ENCODE measurements at regions not wholly inside any gene's neighbourhood (a gene's known extent, or its start where the extent isn't known, plus 50 kb on each side); places are given as distances from the start of the nearest gene placed in this dataset.

GRCh38 chr16:54446639-54447038 lies 160.1 kb upstream of the IRX3 start:
- peak; percentile 32 to 72 for DNase-seq (ENCODE audit: low read depth in 2 of 2)

DNA sequence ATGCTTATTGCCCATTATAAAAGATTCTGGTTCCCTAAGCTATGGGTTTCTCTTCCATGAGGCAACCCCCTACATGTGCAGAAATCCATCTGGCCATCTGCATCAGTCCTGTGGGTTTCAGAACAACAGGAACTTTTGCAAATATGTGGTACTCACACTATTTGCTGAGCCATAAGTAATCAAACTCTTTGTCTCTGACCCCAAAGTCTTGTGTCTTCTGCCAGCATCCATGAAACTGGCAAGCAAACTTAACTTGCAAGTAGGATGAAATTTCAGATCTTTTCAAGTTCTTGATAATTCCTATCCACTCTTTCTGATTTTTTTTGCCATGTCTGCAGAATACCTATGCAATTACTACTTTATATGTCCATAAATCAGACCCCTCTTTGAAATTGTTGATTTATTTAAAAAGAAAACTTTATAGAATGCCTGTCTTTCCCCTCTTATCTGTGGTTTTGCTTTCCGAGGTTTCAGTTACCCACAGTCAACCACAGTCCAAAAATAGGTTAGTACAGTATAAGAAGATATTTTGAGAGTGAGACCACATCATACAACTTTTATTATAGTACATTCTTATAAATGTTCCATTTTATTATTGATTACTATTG lies 158.4 kb upstream of the IRX3 start:
- DNase-seq (ENCODE audit: low read depth in 2 of 2) = no peak

- DNase-seq (ENCODE audit: low read depth in 2 of 2) = no peak
Observed at GRCh38 chr16:54443839-54444238, 157.3 kb upstream of the IRX3 start.

DNA sequence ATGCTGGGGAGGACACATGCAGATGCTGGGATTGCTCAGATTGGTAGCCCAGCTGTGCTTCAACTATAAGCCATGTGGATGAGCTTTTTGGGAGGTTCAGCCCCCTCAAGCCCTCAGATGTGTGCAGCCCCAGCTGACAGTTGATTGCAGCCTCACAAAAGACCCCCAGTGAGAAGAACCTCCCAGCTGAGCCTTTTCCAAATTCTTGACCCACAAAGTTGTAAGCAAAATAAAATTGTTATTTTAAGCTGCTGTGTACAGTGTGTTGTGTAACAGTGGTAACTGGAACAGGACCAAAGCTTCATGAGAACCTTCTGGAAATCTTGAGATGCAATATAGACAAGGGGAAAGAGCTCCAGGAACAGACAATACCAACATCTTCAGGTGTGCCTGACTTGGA lies 156.8 kb upstream of the IRX3 start:
- DNase-seq (ENCODE audit: low read depth in 2 of 2) = no peak

DNA sequence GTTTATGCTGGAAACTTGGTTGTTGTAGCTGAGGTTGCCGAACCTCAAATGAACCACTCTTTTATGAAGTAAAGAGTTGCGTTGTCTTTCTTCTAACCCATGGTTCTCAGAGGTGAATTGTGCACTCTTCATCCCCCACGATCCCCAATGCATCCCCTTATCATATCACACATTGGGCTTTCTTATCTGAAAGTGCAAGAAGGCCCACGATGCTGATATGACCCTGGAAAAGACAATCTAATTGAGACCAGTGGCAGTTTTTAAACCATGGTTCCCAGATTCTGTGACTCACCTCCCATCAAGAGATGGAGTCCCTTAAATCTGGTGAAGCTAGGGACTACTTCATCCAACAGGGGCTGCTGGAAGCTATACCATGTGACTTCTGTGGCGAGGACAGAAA lies 156.3 kb upstream of the IRX3 start:
- DNase-seq (ENCODE audit: low read depth in 2 of 2) = no peak

DNA sequence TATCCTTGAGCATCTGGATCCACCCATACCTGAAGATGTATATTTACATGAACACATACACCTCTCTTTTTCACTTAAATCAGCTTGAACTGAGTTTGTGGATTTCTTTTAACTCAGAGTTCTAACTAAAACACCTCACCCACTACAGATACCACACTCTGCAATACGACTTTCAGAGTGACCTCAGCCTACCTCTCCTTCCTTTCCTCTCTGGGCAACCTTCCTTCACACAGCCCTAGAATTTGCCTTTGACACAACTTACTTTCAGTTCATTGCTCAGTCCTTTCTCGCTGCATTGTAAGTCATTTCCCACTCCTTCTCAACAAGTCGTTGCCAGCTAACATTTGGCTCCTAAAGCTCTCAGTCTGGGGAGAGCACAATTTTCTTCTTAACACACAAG lies 151.9 kb upstream of the IRX3 start:
- no peak for DNase-seq (ENCODE audit: low read depth in 2 of 2)

- no peak for DNase-seq (ENCODE audit: low read depth in 2 of 2)
Observed at GRCh38 chr16:54437921-54438320, 151.3 kb upstream of the IRX3 start.

GRCh38 chr16:54437401-54437800 lies 150.8 kb upstream of the IRX3 start:
- no peak for DNase-seq (ENCODE audit: low read depth in 2 of 2)

DNA sequence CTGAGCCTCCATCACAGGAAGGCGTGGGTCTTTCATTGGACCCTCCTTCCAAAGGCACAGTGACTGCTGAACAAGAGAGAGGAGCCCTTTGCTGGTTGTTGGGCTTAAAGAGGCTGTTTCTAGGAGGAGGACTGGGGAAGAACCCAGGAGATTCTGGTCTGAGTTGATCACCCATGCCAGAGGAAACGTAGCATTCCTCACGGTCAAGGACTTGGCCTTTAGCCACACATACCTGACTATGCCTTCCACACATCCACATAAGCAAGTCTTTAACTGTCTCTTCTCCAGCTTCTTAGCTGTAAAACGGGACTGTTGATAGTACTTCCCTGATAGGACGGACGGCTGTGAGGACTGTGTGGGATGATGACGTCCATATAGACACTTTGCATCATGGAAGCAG lies 149.8 kb upstream of the IRX3 start:
- DNase-seq (ENCODE audit: low read depth in 2 of 2) = no peak

DNA sequence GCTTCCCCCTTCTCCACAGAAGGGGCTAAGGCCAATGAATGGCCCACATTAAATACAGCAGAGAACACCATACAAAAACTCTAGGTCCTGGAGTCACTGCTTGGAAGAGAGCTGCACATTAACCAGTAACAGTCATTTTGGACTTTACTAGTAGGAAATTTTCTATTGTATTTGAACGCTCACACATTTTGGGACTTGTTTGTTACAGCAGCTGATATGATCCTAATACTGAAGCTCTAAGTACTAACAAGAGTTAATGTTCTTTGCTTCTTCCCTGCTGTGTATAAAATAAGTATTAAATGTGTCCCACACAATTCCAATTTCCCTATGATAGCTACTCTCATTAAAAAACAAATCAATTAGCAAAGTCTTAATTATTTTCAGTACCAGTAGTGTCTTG lies 148.3 kb upstream of the IRX3 start:
- no peak for DNase-seq (ENCODE audit: low read depth in 2 of 2)

DNA sequence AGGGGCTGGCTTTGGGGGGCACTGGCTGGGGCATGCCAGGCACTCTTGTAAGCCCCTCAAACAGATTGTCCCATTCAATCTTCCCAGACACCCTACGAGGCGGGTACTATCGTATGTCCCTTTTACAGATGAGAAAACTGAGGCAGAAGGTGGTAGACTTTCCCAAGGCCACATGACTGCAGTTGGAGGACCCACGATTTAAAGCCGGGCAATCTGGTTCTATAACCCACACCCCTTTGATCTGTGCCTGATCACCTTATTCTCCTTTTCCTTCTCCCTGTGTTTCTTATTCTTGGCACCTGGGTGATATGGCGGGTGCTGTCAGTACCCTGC lies 146.3 kb upstream of the IRX3 start:
- DNase-seq (ENCODE audit: low read depth in 2 of 2) = no peak

DNA sequence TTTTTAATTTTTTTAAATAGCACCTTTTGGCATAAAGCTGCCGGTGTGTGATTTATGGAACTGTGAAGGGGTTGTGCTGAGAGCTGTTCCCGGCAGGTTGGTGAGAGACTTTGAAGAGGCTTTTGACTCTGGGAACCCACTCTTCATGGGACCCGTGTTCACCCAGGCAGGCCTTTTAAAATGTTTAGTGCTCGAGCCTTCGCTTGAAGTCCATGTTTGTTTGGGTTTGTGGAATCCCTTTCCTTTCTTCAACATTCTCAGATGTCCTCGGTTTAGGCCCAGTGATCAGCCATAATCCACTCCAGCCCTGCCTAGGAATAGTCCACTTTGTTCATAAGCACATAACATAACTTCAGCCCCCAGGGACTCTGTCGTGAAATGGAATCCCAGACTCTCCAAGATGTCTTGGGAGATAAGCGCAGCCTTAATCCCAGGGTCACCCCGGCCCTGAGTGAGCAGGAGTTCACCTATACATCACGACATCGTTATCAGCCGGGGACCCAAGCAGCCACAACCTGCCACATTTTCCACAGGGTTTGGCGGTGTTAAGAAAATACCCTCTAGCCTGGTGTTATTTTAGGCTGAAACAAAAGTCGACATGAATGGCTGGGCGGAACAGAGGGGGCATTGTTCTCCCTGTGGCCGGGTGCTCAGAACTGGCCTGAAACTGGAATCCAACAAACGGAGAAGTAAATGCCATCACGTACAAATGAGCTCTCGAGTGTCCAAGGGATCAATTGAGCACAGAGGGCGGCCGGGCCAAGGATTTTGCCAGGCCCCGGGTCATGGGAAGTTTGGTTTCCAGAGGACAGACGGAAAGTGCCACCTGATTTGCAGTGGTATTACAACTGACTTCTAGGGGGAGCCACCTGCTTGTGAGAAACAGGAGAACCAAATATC lies 145.7 kb upstream of the IRX3 start:
- DNase-seq (ENCODE audit: low read depth in 2 of 2) = no peak

DNA sequence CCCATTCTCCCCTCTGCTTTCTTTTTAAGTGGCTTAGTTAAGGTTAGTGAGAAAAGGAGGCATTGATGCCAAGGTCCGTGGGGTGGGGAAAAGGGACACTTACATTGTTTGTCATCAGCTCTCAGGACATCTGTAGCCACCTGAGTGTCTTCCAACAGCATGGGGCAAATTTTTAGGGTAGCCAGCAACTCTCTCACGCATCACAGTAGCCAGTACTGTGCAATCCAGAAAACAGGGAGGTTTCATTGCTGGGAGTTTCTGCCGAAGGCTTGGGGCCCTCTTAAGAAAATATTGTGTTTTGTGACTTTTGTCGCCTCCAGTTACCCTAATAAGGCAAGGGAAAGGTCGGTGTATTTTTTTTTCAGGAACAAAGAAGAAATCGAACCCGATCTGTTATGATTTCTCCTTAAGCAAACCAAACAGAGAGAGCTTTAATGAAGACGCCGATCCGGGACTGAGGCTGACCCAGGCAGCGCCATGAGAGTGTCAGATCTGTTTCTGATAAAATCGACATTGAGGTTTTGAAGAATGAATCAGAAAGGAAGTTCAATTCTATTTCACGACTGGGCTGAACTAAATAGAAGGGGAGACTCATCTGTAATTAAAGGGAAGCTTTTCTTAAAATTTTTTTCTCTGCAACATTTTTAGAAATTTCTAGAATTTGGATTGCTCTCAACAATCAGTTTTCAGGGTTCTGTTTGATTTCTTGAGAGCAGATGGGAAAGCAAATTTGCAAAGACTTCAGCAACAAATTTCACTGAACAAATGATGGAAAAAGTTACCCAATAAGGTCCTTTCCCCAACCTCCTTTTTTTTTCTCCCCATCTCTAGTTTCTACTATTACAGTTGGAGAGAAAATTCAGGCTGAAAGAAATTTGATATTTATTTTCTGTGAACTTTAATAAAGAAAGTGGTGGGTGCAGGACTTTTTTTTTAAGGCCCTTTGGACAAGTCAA lies 144.7 kb upstream of the IRX3 start:
- DNase-seq (ENCODE audit: low read depth in 2 of 2) = no peak

DNA sequence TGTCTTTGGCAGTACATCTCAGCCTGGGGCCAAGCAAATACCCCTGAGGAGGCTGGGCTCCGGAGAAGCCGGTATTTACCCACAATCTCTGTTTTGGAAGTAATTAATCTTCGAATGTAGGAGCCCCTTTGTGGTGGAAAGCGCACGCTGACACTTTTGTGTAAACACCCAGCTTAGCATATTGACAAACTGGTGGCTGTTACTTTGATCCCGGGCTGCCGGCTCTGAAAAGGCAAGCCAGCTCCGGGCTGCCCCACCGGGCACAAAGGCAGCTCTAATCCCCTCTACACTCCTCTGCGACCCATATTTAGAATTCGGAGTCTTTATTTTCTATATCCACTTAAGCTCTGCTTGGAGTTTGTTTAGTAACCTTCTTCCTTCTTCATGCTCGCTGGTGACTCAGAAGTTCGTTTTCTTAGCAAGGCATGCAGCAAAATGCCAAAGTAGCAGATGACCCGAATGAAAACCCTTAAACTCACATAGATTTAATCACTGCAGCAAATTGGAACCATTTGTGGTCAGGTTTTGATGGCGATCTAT lies 144.0 kb upstream of the IRX3 start:
- no peak for DNase-seq (ENCODE audit: low read depth in 2 of 2)

GRCh38 chr16:54429029-54429428 lies 142.4 kb upstream of the IRX3 start:
- no peak for DNase-seq (ENCODE audit: low read depth in 2 of 2)

DNA sequence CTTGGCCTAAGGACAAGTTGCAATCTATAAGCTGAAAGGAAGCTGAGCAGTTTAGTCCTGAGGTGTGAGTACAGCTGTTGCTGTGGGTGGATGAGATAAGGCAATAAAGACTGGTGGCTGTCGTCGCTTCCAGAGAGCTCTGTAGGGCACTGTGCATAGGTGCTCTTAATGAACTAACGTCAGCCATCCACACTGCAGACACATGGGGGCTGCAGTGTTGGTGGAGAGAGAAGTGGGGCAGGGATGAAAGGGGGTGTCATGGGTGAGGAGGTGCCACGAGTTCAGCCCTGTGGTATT lies 139.9 kb upstream of the IRX3 start:
- no peak for DNase-seq (ENCODE audit: low read depth in 2 of 2)

DNA sequence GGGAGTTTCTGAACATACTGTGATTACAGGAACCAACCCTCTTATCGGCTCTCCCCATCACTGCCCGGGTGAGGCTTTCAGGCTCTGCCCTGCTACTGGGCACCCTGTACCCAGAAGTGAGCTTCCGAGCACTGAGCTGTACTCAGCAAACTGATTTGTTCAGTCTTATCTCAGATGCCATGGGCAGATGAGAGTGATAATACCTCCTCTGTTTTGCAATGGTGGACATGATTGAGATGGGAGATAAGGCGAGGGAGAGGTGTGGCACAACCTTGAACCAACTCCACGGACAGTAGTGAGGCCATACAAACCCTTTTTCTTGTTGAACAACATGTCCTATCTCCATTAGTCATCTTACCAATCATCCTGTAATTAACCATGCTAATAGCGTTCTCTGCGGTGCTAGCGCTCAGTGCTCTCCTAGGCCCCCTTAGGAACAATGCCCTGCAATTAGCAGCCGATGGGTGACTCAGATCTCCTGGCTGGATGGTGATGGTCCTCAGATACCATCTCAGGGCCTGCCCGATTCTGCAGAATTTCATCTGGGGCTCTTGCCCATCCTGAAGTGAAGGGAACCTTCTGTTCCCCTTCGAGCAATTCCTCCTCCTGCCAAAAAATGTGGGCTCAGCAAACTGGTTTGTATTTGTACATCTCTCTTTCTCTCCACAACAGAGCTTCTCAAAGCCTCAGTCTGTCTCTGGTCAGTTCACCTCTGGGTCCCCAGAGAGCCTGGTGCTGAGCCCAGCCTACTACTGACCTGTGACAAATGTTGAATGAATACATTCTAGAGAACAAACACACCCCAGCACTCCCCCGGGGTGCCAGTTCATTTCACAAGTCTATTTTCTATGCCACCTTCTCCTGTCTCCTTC lies 139.3 kb upstream of the IRX3 start:
- DNase-seq (ENCODE audit: low read depth in 2 of 2) = no peak

DNA sequence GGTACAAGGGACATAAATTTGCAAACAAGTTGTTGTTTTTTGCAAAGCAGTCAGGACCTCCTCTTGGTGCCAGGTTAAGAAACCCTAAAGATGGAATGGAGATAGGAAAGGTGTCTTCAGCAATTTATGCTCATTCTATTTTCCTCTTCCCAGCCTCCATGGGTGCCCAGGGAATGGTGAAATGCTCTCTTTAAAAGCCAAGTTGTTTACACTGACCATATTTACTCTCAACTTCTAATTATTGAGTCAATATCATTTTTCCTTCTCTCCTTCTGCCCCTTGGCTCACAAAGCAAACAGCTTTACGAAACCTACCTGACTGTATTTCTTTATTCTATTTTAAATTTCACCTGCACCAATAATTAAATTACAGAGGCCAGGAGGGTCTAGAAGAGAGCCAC lies 138.5 kb upstream of the IRX3 start:
- DNase-seq (ENCODE audit: low read depth in 2 of 2) = no peak

DNA sequence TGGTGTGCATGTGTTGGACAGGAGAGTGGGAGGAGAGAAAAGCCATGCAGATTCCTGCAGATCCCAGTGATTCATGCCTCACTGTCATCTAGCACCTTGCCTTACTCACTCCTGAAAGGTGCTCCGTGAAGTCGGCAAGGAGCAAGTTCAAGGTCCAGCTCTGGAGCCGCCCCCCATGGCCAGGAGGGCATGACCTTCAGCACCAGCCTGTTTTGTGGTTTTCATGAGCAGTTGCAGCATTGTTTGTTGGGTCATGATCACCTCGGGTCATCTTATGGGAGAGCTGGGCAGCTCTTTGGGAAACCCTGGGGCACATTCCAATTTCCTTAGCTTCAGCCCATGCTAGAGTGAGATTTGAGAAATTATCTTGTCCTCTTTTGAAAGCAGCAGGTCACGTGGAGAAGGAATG lies 137.5 kb upstream of the IRX3 start:
- DNase-seq (ENCODE audit: low read depth in 2 of 2) = no peak

GRCh38 chr16:54422569-54422978 lies 136.0 kb upstream of the IRX3 start:
- no peak for DNase-seq (ENCODE audit: low read depth in 2 of 2)

DNA sequence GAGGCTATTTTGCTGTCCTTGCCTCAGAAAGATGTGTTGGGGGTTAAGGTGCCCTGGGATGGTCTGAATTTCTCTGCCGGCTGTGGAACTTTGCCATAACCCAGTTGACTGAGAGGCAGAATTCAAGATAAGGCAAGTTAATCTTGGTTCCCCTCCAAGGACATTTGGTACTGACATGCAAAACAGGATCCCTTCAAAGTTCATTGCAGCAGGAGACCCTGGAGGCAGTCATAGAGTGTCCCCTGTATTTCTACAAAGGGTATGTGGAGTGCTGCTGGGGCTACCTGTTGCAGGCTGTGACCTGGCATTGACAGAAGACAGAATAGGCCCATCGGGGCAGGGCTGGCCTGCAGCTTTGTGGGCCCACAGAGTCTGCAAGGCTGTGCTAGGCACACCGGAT lies 135.6 kb upstream of the IRX3 start:
- no peak for DNase-seq (ENCODE audit: low read depth in 2 of 2)
